ENCODE measurements at regions not wholly inside any gene's neighbourhood (a gene's known extent, or its start where the extent isn't known, plus 50 kb on each side); places are given as distances from the start of the nearest gene placed in this dataset.

DNA sequence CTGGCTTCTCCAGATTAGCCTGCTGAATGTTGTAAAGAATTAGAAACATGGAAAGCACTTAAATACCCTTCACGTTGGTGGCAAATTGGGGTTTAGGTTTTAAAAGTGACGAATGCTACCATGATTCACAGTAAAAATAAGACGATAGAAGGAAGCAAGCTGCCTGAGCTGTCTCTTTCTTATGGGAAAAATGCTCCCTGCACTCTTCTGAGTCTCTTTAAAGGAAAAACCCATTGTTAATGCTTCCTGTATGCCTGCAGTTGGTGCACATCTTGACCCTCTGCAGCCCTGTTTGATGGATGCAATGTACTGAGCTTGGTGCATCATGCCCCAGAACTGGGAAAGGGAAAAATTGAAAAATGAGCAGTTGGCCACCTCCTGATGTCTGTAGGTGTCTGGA is 258.6 kb upstream of the RASGRP1 start:
- TF ChIP-seq EZH2phosphoT487 (conservative IDR thresholded peaks at IDR 0.05; ENCODE audit: low read length): no peak
- Histone ChIP-seq H3K27me3 (ENCODE audit: low read length) (no peaks in the 10 kb centered on the region), H3K4me2 (ENCODE audit: low read depth, low read length, poor library complexity, severe bottlenecking) (no peak overlapping the region), H3K9me3 (ENCODE audit: insufficient read depth, low read length) (no peaks in the 10 kb centered on the region), H3F3A (ENCODE audit: insufficient read depth) (no peaks in the 10 kb centered on the region), H3K9me2 (replicated peaks; ENCODE audit: insufficient read depth, low read length) (no peaks in the 10 kb centered on the region), H4K20me1 (ENCODE audit: low read depth, low read length) (no peaks in the 10 kb centered on the region), H3K79me2 (ENCODE audit: insufficient read depth, low read length) (no peaks in the 10 kb centered on the region), H3K27ac (ENCODE audit: low read depth, low read length) (no peak overlapping the region), H3K9ac (ENCODE audit: low read length) (no peak overlapping the region), H3K4me3 (ENCODE audit: insufficient read depth, low read length, poor library complexity, severe bottlenecking) (no peak overlapping the region), H2AFZ (ENCODE audit: low read depth, low read length, severe bottlenecking) (no peak overlapping the region), H3K36me3 (ENCODE audit: low read length) (no peaks in the 10 kb centered on the region)

DNA sequence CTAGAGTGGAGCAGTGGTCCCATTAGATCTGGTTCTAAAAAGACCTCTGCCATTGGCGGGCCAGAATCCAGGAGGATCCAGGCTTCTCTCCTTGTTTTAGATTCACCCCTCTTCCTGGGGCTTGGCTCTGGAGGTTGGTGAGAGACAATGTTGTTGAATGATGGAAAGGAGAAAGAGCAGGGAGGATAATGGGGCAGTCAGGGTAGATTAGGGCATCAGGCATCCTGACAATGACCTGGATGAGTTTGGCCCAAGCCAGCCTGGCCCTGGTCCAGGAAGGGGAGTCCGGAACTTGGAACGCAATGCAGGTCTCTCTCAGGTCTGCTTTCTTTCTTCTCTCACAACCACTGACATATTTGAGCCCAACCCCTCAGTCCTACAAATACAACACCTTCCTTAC is 260.1 kb upstream of the RASGRP1 start:
- H3K9me2 ChIP-seq (replicated peaks; ENCODE audit: insufficient read depth, low read length): no peaks in the 10 kb centered on the region
- H3K4me3 ChIP-seq (ENCODE audit: insufficient read depth, low read length, poor library complexity, severe bottlenecking): no peak overlapping the region
- H3K27ac ChIP-seq (ENCODE audit: low read depth, low read length): no peak overlapping the region
- TF ChIP-seq EZH2phosphoT487 (conservative IDR thresholded peaks at IDR 0.05; ENCODE audit: low read length): no peak
- TF ChIP-seq, protein P1, sequence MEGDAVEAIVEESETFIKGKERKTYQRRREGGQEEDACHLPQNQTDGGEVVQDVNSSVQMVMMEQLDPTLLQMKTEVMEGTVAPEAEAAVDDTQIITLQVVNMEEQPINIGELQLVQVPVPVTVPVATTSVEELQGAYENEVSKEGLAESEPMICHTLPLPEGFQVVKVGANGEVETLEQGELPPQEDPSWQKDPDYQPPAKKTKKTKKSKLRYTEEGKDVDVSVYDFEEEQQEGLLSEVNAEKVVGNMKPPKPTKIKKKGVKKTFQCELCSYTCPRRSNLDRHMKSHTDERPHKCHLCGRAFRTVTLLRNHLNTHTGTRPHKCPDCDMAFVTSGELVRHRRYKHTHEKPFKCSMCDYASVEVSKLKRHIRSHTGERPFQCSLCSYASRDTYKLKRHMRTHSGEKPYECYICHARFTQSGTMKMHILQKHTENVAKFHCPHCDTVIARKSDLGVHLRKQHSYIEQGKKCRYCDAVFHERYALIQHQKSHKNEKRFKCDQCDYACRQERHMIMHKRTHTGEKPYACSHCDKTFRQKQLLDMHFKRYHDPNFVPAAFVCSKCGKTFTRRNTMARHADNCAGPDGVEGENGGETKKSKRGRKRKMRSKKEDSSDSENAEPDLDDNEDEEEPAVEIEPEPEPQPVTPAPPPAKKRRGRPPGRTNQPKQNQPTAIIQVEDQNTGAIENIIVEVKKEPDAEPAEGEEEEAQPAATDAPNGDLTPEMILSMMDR (IDR thresholded peaks at IDR 0.05; ENCODE audit: insufficient read depth, low read length, poor library complexity, severe bottlenecking): no peak
- H3F3A ChIP-seq (ENCODE audit: insufficient read depth): no peaks in the 10 kb centered on the region
- H3K9ac ChIP-seq (ENCODE audit: low read length): no peak overlapping the region
- no peaks in the 10 kb centered on the region for H4K20me1 ChIP-seq (ENCODE audit: low read depth, low read length)
- no peaks in the 10 kb centered on the region for H3K9me3 ChIP-seq (ENCODE audit: insufficient read depth, low read length)
- H3K36me3 ChIP-seq (ENCODE audit: low read length): no peaks in the 10 kb centered on the region
- H2AFZ ChIP-seq (ENCODE audit: low read depth, low read length, severe bottlenecking): no peak overlapping the region
- H3K79me2 ChIP-seq (ENCODE audit: insufficient read depth, low read length): no peaks in the 10 kb centered on the region
- no peaks in the 10 kb centered on the region for H3K27me3 ChIP-seq (ENCODE audit: low read length)
- no peak overlapping the region for H3K4me2 ChIP-seq (ENCODE audit: low read depth, low read length, poor library complexity, severe bottlenecking)

GRCh38 chr15:38826880-38827279 is 262.3 kb upstream of the RASGRP1 start:
- TF ChIP-seq EZH2phosphoT487 (conservative IDR thresholded peaks at IDR 0.05; ENCODE audit: low read length): no peak
- TF ChIP-seq, protein P1 (IDR thresholded peaks at IDR 0.05; ENCODE audit: insufficient read depth, low read length, poor library complexity, severe bottlenecking): no peak
- Histone ChIP-seq H3K27ac (ENCODE audit: low read depth, low read length) (no peak overlapping the region), H3K9ac (ENCODE audit: low read length) (no peak overlapping the region), H3K9me3 (ENCODE audit: insufficient read depth, low read length) (no peaks in the 10 kb centered on the region), H3F3A (ENCODE audit: insufficient read depth) (no peaks in the 10 kb centered on the region), H3K36me3 (ENCODE audit: low read length) (no peaks in the 10 kb centered on the region), H2AFZ (ENCODE audit: low read depth, low read length, severe bottlenecking) (no peak overlapping the region), H3K4me3 (ENCODE audit: insufficient read depth, low read length, poor library complexity, severe bottlenecking) (no peak overlapping the region), H3K4me2 (ENCODE audit: low read depth, low read length, poor library complexity, severe bottlenecking) (no peak overlapping the region), H3K9me2 (replicated peaks; ENCODE audit: insufficient read depth, low read length) (no peaks in the 10 kb centered on the region), H3K79me2 (ENCODE audit: insufficient read depth, low read length) (no peaks in the 10 kb centered on the region), H4K20me1 (ENCODE audit: low read depth, low read length) (no peaks in the 10 kb centered on the region), H3K27me3 (ENCODE audit: low read length) (no peaks in the 10 kb centered on the region)

DNA sequence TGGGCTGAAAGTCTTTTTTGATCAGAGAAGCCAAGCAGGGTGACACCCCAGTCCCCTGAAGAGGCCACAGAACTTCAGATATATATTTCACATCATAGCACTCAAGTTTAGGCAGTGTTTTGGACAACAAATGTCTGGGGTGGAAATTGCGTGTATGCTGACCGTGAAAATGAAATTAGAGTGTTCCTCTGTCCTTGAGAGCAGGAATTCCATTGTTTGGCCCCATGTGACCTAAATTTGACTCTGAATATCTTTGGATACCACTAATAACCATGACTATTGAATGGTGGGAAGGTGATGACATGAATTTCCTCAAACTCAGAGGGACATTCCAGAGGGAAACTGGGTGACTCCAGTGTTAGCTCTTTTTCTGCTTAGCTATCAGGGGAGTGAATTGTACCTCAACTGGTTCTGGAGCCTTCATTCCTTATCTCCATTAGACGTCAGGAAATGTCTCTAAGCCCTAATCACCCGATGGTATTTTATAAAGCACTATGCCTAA is 263.5 kb upstream of the RASGRP1 start:
- no peaks in the 10 kb centered on the region for H3F3A ChIP-seq (ENCODE audit: insufficient read depth)
- no peak overlapping the region for H2AFZ ChIP-seq (ENCODE audit: low read depth, low read length, severe bottlenecking)
- H3K27ac ChIP-seq (ENCODE audit: low read depth, low read length): no peak overlapping the region
- H3K4me2 ChIP-seq (ENCODE audit: low read depth, low read length, poor library complexity, severe bottlenecking): no peak overlapping the region
- no peaks in the 10 kb centered on the region for H3K27me3 ChIP-seq (ENCODE audit: low read length)
- H3K9me3 ChIP-seq (ENCODE audit: insufficient read depth, low read length): no peaks in the 10 kb centered on the region
- H3K79me2 ChIP-seq (ENCODE audit: insufficient read depth, low read length): no peaks in the 10 kb centered on the region
- no peak overlapping the region for H3K4me3 ChIP-seq (ENCODE audit: insufficient read depth, low read length, poor library complexity, severe bottlenecking)
- no peaks in the 10 kb centered on the region for H3K9me2 ChIP-seq (replicated peaks; ENCODE audit: insufficient read depth, low read length)
- H4K20me1 ChIP-seq (ENCODE audit: low read depth, low read length): no peaks in the 10 kb centered on the region
- no peak for TF ChIP-seq EZH2phosphoT487 (conservative IDR thresholded peaks at IDR 0.05; ENCODE audit: low read length)
- TF ChIP-seq, protein P1 (IDR thresholded peaks at IDR 0.05; ENCODE audit: insufficient read depth, low read length, poor library complexity, severe bottlenecking): no peak
- no peak overlapping the region for H3K9ac ChIP-seq (ENCODE audit: low read length)
- no peaks in the 10 kb centered on the region for H3K36me3 ChIP-seq (ENCODE audit: low read length)

Data from SU-DHL-6 (cell line).